OCI-LY3 (cell line): ENCODE measurements at regions not wholly inside any gene's neighbourhood (a gene's known extent, or its start where the extent isn't known, plus 50 kb on each side); places are given as distances from the start of the nearest gene placed in this dataset.

Source experiments
- CTCF ChIP-seq: fragments of 200-600, 300-600 bp; sonication (generic); IDR thresholded peaks from 2 replicates; pipeline ENCODE4 v1.5.1; 2014; ENCODE audit warnings: antibody characterized with exemption, low read length, low read depth
- EZH2phosphoT487 ChIP-seq: fragments of 200-600 bp; shearing (Covaris generic); IDR thresholded peaks from 2 replicates; pipeline ENCODE4 v1.6.1; 2018; ENCODE audit warnings: antibody characterized with exemption, mixed run types, low read depth

GRCh38 chr3:144351011-144351410, 379.4 kb downstream of the DIPK2A start:
- TF ChIP-seq CTCF (no peak), EZH2phosphoT487 (no peak)
